GM12865 (cell line): ENCODE measurements at regions not wholly inside any gene's neighbourhood (a gene's known extent, or its start where the extent isn't known, plus 50 kb on each side); places are given as distances from the start of the nearest gene placed in this dataset.

ENCODE experiments used
- DNase-seq: peaks from one replicate; pipeline ENCODE4 v3.0.0; 2010; ENCODE audit warnings: low read depth
- H3K4me3 ChIP-seq: 2 replicates; pipeline ENCODE4 v1.5.1; 2011; ENCODE audit warnings: mild to moderate bottlenecking, low read depth, low read length, control low read depth
- CTCF ChIP-seq: IDR thresholded peaks from 2 replicates; pipeline ENCODE4 v1.5.1; 2011; ENCODE audit warnings: low read length, control low read depth, low read depth, inconsistent platforms; ENCODE audit not compliant: insufficient read depth; ENCODE audit errors: missing control alignments

- TF ChIP-seq CTCF, result no peak
- no peak for DNase-seq
- H3K4me3 ChIP-seq, result no peak overlapping the region
Measured at GRCh38 chr9:71243951-71244350, 122.5 kb upstream of the TRPM3 start.

DNA sequence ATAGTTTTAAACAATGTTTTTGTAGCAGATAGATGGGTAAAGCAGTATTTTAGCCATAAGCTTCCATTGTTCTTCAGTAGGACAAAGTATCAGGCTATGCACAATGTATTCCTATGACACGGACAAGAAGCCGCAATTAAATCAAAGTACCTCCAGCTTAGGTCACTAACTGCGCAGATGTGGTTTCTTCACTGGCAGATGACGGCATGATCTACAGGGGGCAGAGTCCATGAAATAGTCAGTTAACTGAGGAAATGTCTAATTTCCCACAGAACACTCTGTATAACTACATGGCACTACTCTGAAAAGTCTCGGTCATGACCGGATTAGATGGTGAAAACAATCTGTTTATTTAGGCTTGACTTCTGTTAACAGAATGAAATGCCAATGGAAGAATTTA lies 120.7 kb upstream of the TRPM3 start:
- no peak for TF ChIP-seq CTCF
- no peak for DNase-seq
- H3K4me3 ChIP-seq, result no peak overlapping the region

- no peak for DNase-seq
- TF ChIP-seq CTCF, result no peak
Measured at GRCh38 chr9:71237051-71237450, 115.6 kb upstream of the TRPM3 start.

DNA sequence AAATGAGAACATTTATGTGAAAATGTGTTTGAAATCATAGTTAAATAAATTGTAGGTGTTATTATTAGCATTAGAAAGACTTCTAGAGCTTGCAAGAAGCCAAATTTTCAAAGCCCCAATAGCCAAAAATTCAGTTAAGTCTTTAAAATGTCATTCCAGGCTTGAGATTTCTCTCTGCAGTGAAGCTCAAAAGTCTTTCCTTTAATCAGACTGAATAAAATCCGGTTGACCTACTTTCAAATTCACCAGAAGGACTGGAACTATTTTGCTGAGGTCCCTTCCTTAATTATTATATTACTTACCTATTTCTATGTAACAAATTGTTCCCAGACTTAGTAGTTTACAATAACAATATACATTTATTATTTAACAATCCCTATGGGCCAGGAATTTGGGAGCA lies 112.2 kb upstream of the TRPM3 start:
- DNase-seq, result no peak
- no peak for TF ChIP-seq CTCF
- no peak overlapping the region for H3K4me3 ChIP-seq

More at GRCh38 chr9:71237051-71237450, 115.6 kb upstream of the TRPM3 start:
- no peak overlapping the region for H3K4me3 ChIP-seq

- no peak for TF ChIP-seq CTCF
- no peak overlapping the region for H3K4me3 ChIP-seq
- DNase-seq, result no peak
Measured at GRCh38 chr9:71223953-71224538, 102.6 kb upstream of the TRPM3 start.

DNA sequence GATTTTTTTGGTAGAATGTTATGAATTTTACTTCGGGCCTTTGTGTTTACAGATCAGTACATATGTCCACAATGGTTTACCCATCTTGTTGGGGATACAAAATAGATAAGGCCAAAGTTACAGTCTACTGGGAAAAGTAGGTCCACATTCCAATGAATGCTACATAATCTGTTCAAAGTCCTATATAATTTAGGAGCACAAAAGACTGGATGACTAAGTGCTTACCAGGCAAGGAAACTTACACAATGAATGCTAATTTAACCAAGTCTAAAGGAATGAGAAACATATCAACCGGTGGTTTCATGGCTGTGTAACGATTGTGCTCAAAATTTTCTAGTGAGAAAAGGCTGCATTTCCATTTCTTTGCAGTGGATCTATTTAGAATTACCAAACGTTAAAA lies 97.4 kb upstream of the TRPM3 start:
- no peak for DNase-seq
- TF ChIP-seq CTCF, result no peak
- no peak overlapping the region for H3K4me3 ChIP-seq

DNA sequence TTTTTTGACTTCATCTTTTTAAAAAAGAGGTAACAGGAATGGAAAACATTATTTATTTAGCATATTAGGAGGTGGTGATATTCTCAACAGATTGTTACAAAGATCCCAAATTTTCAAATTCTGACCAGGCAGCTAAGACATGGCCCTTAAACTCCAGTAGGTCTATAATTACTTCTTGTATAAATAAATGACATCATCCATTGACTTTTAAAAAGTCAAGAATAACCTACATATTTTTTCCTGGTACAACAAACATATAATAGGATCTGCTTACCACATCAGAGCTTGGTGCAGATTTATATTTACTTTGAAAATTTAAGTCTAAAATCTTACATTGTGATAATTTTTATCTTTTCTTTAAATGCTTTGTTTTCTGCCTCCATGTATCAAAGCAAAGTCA lies 92.2 kb upstream of the TRPM3 start:
- no peak for DNase-seq
- TF ChIP-seq CTCF, result no peak
- no peak overlapping the region for H3K4me3 ChIP-seq
